HG03460 (cell line): ENCODE measurements at regions not wholly inside any gene's neighbourhood (a gene's known extent, or its start where the extent isn't known, plus 50 kb on each side); places are given as distances from the start of the nearest gene placed in this dataset.
"Not testable (repeated sequence)": the region's sequence is repeated elsewhere in the genome, so short reads cannot be mapped to it uniquely, and the experiment has no call there.

Experiments used
- ATAC-seq: cut with Tn5 transposase; IDR thresholded peaks from one replicate; pipeline ENCODE4 v1.9.1; 2021; ENCODE audit not compliant: unreplicated experiment

- ATAC-seq, result no peak
Measured at GRCh38 chr17:30589431-30589830, 112.2 kb downstream of the GOSR1 start.

- no peak for ATAC-seq
Measured at GRCh38 chr17:30588798-30589247, 111.6 kb downstream of the GOSR1 start.

GRCh38 chr17:30586818-30587595 lies 109.8 kb downstream of the GOSR1 start:
- ATAC-seq, result no peak

GRCh38 chr17:30584810-30585209 lies 107.6 kb downstream of the GOSR1 start:
- ATAC-seq, result no peak

- ATAC-seq, result no peak
Measured at GRCh38 chr17:30580916-30581315, 103.7 kb downstream of the GOSR1 start.

GRCh38 chr17:30579610-30580315 lies 102.6 kb downstream of the GOSR1 start:
- no peak for ATAC-seq

- ATAC-seq, result not testable (repeated sequence)
Measured at GRCh38 chr17:30578015-30578717, 101.0 kb downstream of the GOSR1 start.
